ENCODE measurements at regions not wholly inside any gene's neighbourhood (a gene's known extent, or its start where the extent isn't known, plus 50 kb on each side); places are given as distances from the start of the nearest gene placed in this dataset.

DNA sequence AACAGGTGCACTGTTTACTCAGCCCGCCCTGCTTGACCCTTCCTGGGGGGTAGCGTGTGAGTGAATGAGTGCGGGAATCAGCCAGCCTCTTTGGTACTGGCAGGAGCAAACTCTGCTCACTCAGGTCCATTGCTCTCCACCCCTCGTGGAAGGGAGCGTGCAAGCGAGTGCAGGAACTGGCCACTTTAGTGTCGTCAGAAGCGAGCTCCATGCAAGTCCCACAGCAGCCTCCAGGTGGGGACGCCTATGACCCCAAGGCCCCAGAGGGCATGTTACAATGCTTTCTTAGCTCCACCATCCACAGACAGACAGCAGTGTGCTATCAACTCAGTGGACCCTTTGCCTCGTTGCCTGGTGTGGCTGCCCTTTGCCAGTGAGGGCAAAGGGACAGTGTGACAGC, 1025.1 kb upstream of the CDH8 start:
- TF ChIP-seq EP300 (IDR thresholded peaks at IDR 0.05; ENCODE audit: borderline replicate concordance) (no peak), EGR1 (IDR thresholded peaks at IDR 0.05) (no peak), YY1 (IDR thresholded peaks at IDR 0.05; ENCODE audit: low read depth) (no peak), FOXM1 (IDR thresholded peaks at IDR 0.05; ENCODE audit: borderline replicate concordance, low read depth) (no peak), TEAD4 (IDR thresholded peaks at IDR 0.05) (no peak), RAD21 (IDR thresholded peaks at IDR 0.05; ENCODE audit: low read depth) (no peak), CEBPB (IDR thresholded peaks at IDR 0.05) (no peak), TAF1 (IDR thresholded peaks at IDR 0.05; ENCODE audit: low read depth) (no peak), CREB1 (IDR thresholded peaks at IDR 0.05; ENCODE audit: low read depth) (no peak), NFIC (IDR thresholded peaks at IDR 0.05) (no peak)
- TF ChIP-seq, protein P1, sequence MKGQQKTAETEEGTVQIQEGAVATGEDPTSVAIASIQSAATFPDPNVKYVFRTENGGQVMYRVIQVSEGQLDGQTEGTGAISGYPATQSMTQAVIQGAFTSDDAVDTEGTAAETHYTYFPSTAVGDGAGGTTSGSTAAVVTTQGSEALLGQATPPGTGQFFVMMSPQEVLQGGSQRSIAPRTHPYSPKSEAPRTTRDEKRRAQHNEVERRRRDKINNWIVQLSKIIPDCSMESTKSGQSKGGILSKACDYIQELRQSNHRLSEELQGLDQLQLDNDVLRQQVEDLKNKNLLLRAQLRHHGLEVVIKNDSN (IDR thresholded peaks at IDR 0.05), result no peak
- TF ChIP-seq, protein P2, sequence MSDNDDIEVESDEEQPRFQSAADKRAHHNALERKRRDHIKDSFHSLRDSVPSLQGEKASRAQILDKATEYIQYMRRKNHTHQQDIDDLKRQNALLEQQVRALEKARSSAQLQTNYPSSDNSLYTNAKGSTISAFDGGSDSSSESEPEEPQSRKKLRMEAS (IDR thresholded peaks at IDR 0.05), result no peak
- TF ChIP-seq, protein P3, sequence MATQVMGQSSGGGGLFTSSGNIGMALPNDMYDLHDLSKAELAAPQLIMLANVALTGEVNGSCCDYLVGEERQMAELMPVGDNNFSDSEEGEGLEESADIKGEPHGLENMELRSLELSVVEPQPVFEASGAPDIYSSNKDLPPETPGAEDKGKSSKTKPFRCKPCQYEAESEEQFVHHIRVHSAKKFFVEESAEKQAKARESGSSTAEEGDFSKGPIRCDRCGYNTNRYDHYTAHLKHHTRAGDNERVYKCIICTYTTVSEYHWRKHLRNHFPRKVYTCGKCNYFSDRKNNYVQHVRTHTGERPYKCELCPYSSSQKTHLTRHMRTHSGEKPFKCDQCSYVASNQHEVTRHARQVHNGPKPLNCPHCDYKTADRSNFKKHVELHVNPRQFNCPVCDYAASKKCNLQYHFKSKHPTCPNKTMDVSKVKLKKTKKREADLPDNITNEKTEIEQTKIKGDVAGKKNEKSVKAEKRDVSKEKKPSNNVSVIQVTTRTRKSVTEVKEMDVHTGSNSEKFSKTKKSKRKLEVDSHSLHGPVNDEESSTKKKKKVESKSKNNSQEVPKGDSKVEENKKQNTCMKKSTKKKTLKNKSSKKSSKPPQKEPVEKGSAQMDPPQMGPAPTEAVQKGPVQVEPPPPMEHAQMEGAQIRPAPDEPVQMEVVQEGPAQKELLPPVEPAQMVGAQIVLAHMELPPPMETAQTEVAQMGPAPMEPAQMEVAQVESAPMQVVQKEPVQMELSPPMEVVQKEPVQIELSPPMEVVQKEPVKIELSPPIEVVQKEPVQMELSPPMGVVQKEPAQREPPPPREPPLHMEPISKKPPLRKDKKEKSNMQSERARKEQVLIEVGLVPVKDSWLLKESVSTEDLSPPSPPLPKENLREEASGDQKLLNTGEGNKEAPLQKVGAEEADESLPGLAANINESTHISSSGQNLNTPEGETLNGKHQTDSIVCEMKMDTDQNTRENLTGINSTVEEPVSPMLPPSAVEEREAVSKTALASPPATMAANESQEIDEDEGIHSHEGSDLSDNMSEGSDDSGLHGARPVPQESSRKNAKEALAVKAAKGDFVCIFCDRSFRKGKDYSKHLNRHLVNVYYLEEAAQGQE (IDR thresholded peaks at IDR 0.05; ENCODE audit: low read depth), result no peak
